LNCaP clone FGC (cell line): ENCODE measurements at regions not wholly inside any gene's neighbourhood (a gene's known extent, or its start where the extent isn't known, plus 50 kb on each side); places are given as distances from the start of the nearest gene placed in this dataset.
"Not testable (repeated sequence)": the region's sequence is repeated elsewhere in the genome, so short reads cannot be mapped to it uniquely, and the experiment has no call there.

Source experiments
- DNase-seq: peaks from one replicate; pipeline ENCODE4 v3.0.0-alpha.2; 2011; ENCODE audit warnings: low read depth
- H3K4me3 ChIP-seq: 2 replicates; pipeline ENCODE4 v1.5.1; 2011; ENCODE audit warnings: mild to moderate bottlenecking, low read depth, low read length, control low read depth
- CTCF ChIP-seq: IDR thresholded peaks from 2 replicates; pipeline ENCODE4 v1.5.1; 2012; ENCODE audit warnings: mild to moderate bottlenecking; ENCODE audit not compliant: control insufficient read depth, insufficient read depth; ENCODE audit errors: extremely low read depth

DNA sequence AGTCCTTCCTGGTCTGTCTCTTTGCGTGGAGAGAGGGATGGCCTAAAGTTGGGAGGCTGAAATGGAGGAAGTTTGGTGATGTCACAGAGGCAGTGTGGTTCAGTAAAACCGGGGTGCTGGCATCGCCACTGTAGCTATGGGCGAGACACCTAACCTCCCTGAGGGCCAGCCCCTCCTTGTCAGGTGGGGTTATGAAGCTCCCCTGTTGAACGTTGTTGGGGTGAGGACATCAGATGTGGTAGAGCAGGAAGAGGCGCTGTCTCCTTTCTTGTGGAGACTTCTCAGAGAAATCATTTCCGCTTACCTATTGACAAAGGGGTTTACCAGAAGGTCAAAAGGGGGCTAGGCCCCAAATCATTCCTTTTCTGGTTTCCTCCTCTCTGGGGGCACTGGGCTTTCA, 294.7 kb downstream of the SIPA1L2 start:
- no peak for DNase-seq
- no peak overlapping the region for H3K4me3 ChIP-seq
- TF ChIP-seq CTCF: no peak

DNA sequence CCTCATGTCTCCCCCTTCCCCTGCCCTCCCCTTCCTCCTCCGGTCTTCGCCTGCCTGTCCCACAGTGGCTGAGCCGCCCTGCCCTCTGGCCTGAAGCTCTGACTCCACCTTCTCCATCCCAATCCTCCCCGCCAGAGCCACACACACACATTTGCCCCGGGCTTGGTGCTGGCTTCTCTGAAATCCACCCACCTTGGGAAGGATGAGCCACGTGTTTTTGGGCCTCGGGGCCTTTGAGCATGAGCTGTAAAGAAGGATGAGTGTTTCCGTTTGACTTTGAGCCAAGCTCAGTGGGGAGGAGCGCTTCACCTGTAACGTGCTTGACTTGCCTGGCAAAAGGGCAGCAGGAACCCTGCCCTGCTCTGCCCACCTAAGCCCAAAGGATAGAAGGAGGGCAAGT, 295.1 kb downstream of the SIPA1L2 start:
- H3K4me3 ChIP-seq: no peak overlapping the region
- TF ChIP-seq CTCF: no peak

DNA sequence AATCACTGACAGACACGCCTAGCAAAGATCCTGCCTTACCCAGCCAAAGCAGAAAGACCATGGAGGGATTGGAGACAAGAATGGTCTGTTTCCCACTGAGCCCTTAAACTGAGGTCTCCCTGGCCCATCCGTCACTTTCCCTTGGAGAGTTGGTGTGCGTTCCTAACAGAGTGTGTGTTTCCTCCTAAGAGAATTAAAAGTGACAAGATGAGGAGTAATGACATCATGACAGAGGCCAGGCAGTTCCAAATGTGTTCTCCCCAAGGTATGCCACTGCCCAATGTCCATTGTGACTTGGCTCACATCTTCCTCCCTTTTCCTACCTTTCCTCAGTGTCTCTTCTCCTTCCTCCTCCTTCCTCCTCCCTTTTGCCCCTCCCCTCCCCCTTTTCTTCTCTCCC, 295.7 kb downstream of the SIPA1L2 start:
- TF ChIP-seq CTCF: no peak
- no peak for DNase-seq
- H3K4me3 ChIP-seq: no peak overlapping the region

More for the DNA sequence above, 295.1 kb downstream of the SIPA1L2 start:
- no peak for DNase-seq

DNA sequence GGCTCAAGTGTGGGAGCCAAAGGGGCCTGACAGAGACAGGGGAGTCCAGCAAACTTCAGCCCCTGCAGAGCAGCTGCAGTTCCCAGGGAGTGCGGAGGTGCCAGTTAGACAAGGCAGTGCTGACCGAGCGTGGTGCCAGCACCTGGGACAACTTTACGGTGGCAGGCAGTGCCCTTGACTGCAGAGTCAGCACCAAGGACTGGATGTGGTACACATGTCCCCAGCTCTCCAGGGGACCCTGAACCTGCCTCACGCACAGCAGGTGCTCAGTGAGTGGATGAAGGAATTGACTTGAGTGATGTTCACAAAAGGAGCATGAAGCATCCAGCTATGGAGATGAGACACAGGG, 296.5 kb downstream of the SIPA1L2 start:
- DNase-seq: no peak
- no peak for TF ChIP-seq CTCF

DNA sequence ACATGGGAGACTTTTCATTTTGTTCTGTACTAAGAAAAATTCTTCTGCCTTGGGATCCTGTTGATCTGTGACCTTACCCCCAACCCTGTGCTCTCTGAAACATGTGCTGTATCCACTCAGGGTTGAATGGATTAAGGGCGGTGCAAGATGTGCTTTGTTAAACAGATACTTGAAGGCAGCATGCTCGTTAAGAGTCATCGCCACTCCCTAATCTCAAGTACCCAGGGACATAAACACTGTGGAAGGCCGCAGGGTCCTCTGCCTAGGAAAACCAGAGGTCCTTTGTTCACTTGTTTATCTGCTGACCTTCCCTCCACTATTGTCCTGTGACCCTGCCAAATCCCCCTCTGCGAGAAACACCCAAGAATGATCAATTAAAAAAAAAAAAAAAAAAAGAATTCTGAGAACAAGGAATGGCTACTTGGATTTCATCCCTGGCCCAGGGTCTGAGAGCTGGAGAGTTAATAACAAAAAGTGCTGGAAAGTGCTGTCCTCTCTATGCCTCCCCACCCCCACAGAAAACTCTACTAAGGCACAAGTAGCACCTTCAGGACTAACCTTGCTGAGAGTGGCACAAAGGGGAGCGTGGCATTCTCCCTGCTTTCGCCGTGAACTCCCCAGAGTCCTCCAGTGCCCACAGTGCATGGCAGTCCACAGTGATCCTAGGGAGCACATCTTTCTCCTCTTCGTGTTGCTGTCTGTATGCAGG, 297.1 kb downstream of the SIPA1L2 start:
- not testable (repeated sequence) for DNase-seq

More for the DNA sequence above, 296.5 kb downstream of the SIPA1L2 start:
- H3K4me3 ChIP-seq: no peak overlapping the region

DNA sequence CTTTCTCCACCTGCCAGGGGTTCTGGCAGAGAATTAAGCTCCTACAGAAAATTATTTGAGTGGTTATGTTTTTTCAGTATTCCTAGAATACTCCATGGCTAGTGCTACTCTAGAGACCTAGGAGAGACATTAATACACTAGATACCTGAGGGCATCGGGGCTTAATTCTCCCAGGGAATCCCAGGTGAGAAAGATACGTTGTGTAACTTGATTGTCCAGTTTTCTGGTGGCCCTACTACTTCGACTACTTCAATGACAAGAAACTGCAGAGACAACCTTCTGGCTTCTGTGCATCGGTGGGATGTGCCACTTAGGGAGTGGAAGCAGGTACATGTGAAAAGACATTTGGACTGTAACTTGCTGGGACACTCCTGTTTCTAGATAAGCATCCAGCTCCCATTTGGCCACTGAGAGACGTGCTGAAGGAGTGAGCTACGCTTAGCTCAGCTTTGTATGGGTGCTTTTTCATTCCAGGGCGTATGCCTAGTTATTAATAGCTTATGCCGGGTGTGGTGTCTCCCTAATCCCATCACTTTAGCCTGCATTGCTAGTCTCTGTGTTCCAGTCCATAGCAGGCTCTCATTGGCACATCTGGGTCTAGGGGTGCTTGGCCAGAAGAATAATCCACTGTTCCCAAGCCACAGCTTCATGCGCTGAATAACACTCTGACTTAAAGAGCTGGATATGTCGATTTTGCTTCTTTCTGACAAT, 300.7 kb downstream of the SIPA1L2 start:
- TF ChIP-seq CTCF: no peak

More for the DNA sequence above, 297.1 kb downstream of the SIPA1L2 start:
- not testable (repeated sequence) for H3K4me3 ChIP-seq

GRCh38 chr1:232328486-232329102, 301.3 kb downstream of the SIPA1L2 start:
- DNase-seq: no peak
- TF ChIP-seq CTCF: no peak

More for the DNA sequence above, 300.7 kb downstream of the SIPA1L2 start:
- H3K4me3 ChIP-seq: no peak overlapping the region
- DNase-seq: no peak

More at GRCh38 chr1:232328486-232329102, 301.3 kb downstream of the SIPA1L2 start:
- no peak overlapping the region for H3K4me3 ChIP-seq
